Kidney epithelial cell (primary cell): ENCODE measurements at regions not wholly inside any gene's neighbourhood (a gene's known extent, or its start where the extent isn't known, plus 50 kb on each side); places are given as distances from the start of the nearest gene placed in this dataset.

Experiments used
- DNase-seq: peaks from one replicate; pipeline ENCODE4 v3.0.0-alpha.2; 2010; ENCODE audit warnings: low read depth
- H3K27me3 ChIP-seq: 2 replicates; pipeline ENCODE4 v1.6.0; 2011; ENCODE audit warnings: low read length; ENCODE audit not compliant: control insufficient read depth, insufficient read depth
- H3K36me3 ChIP-seq: 2 replicates; pipeline ENCODE4 v1.5.1; 2011; ENCODE audit warnings: low read length; ENCODE audit not compliant: control insufficient read depth, insufficient read depth
- H3K4me3 ChIP-seq: 2 replicates; pipeline ENCODE4 v1.5.1; 2011; ENCODE audit warnings: low read depth, mild to moderate bottlenecking, control low read depth, low read length
- TF ChIP-seq, protein P1 (sequence below): IDR thresholded peaks from 2 replicates; pipeline ENCODE4 v1.5.1; 2011; ENCODE audit warnings: mild to moderate bottlenecking, moderate library complexity, low read length, control low read depth, inconsistent platforms; ENCODE audit not compliant: insufficient read depth, poor library complexity, severe bottlenecking

DNA sequence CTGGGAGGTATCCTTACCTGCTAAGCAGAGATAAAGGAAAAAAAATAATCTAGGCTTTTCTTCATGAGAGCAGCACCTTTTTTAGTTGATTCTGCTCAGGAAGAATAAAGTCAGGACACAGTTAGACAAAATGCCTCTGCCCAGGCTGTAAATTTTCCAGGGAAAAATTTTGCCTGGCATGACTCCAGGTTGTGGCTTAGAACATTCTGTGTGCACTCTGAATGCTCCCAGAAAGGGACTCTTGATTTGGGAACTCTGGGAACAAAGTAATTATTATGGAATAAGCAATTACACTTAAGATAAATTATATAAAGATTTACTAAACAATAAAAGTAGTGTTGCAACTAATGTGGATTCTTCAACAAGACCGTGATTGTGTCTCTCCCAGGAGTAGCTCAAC is 826.2 kb upstream of the TENM3 start:
- H3K36me3 ChIP-seq = no peaks in the 10 kb centered on the region
- H3K27me3 ChIP-seq = no peaks in the 10 kb centered on the region
- H3K4me3 ChIP-seq = no peak overlapping the region
- TF ChIP-seq, protein P1, sequence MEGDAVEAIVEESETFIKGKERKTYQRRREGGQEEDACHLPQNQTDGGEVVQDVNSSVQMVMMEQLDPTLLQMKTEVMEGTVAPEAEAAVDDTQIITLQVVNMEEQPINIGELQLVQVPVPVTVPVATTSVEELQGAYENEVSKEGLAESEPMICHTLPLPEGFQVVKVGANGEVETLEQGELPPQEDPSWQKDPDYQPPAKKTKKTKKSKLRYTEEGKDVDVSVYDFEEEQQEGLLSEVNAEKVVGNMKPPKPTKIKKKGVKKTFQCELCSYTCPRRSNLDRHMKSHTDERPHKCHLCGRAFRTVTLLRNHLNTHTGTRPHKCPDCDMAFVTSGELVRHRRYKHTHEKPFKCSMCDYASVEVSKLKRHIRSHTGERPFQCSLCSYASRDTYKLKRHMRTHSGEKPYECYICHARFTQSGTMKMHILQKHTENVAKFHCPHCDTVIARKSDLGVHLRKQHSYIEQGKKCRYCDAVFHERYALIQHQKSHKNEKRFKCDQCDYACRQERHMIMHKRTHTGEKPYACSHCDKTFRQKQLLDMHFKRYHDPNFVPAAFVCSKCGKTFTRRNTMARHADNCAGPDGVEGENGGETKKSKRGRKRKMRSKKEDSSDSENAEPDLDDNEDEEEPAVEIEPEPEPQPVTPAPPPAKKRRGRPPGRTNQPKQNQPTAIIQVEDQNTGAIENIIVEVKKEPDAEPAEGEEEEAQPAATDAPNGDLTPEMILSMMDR = no peak
- DNase-seq = no peak

DNA sequence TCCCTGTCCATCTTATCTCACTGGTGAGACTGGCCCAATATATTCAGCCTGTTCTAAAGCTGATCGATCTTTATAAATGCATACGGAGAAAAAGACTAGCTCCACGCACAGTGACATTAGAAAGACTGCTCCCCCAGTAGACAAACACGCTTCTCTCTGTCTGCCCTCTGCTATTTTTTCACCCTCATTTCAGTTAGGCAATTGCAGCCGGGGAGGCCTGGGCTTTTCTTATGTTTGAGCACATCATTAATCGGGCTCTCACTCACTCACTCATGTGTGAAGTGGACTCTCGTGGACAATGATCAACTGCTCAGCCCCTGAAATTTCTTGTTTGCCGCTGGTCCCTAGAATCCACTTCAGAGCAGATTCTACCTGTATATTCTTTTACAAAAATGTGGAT is 824.7 kb upstream of the TENM3 start:
- TF ChIP-seq, protein P1 = no peak
- Histone ChIP-seq H3K27me3 (no peaks in the 10 kb centered on the region), H3K4me3 (no peak overlapping the region), H3K36me3 (no peaks in the 10 kb centered on the region)
- no peak for DNase-seq

DNA sequence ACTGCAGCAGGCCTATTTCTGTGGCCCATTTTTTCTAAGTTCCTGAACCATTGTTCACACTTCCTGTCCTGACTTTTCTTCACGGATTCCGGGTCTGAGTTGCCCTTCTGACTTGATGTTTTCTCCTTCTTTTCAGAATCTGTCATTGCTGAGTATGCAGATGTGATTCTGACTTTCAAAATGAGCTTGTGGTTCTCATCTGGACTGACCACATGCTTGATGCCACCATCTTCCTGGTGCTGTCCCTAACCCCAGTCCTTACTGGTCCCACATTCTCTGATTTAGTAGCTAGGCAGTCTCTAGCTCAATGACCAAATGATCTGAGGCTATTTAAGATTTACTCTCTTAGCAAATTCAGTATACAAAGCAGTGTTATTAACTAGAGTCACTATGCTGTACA is 822.3 kb upstream of the TENM3 start:
- DNase-seq = no peak
- TF ChIP-seq, protein P1 = no peak
- Histone ChIP-seq H3K27me3 (no peaks in the 10 kb centered on the region), H3K4me3 (no peak overlapping the region), H3K36me3 (no peaks in the 10 kb centered on the region)

DNA sequence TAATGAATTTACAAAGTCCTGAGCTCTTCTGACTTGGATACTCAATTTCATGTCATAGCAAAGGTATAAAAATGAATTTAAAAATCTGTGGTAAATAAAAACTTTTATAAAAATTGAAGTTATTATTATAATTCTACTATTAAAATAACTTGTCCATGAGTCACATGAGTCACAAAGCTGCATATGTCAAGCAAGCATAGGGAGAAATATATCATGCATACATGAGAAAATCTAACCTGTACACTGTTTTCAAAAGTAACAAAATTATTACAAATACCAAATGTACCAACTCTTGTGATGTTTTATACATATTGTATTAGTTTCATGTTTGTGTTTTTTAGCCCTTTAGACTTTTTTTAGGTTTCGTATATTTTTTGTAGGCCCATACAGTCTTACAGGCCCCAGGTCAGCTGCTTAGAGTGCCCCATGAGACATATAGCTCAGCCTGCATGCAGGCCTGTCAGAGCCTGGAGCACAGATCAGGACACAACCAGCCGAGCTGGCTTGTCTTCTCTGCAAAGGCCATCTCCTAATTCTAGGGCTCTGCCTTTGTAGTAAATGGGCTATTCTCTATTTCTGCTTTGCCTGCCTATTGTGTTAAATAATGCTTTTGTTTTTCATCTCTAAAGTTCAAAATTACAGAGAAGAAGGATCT is 818.7 kb upstream of the TENM3 start:
- no peak for DNase-seq
- Histone ChIP-seq H3K4me3 (no peak overlapping the region), H3K36me3 (no peaks in the 10 kb centered on the region), H3K27me3 (no peaks in the 10 kb centered on the region)
- TF ChIP-seq, protein P1 = no peak

DNA sequence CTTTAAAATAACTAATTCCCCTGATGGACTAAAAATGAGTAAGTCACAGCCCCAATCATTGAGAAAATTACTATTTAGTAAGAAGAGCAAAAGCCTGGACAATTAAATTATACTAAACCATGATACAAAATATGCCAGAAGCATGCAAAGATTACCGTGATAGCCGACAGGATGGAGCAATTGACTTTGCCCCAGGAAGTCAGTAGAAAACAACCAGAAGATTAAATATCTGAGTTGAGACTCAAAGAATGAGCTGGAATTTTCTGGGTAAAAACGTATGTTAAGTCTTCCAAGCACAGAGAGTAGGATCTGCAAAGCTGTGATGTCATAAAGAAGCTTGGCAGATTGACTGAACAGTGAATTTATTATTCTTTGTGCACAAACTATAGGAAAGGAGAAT is 816.1 kb upstream of the TENM3 start:
- no peaks in the 10 kb centered on the region for H3K36me3 ChIP-seq
- TF ChIP-seq, protein P1 = no peak
- no peak overlapping the region for H3K4me3 ChIP-seq
- H3K27me3 ChIP-seq = no peaks in the 10 kb centered on the region
- DNase-seq = no peak

DNA sequence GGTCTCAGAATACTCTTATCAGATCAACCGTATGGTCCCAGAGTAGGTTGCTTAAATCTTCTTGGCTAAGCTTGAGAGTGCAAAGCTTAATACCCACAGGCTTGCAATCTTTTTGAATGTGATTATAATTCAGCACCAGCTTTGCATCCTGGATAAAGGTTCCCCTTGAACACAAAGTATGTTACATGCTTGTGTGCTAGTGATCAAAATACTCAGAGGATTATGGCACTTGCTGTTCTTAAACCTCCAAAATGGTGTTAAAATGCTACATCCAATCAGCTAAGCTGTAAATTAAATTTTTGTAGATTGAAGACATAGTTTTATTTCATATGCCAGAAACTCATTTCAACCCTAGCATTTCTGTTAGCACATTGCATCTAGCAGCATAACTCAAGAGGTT is 812.2 kb upstream of the TENM3 start:
- Histone ChIP-seq H3K36me3 (no peaks in the 10 kb centered on the region), H3K4me3 (no peak overlapping the region), H3K27me3 (no peaks in the 10 kb centered on the region)
- TF ChIP-seq, protein P1 = no peak
- DNase-seq = no peak
